Osteocyte (in vitro differentiated cells): ENCODE measurements at regions not wholly inside any gene's neighbourhood (a gene's known extent, or its start where the extent isn't known, plus 50 kb on each side); places are given as distances from the start of the nearest gene placed in this dataset.
A peak's percentile ranks its signal among the peaks of the same experiment; 100 is the strongest.

Experiments
- DNase-seq: peaks from one replicate; pipeline ENCODE4 v3.0.0; 2021; ENCODE audit warnings: mixed read lengths; ENCODE audit not compliant: unreplicated experiment; ENCODE audit errors: extremely low spot score
- H3K27ac Mint-ChIP-seq: one replicate; pipeline ENCODE4 v1.8.0; 2021; ENCODE audit warnings: mild to moderate bottlenecking, mixed read lengths; ENCODE audit not compliant: unreplicated experiment
- H3K27me3 Mint-ChIP-seq: one replicate; pipeline ENCODE4 v1.8.0; 2021; ENCODE audit warnings: mixed read lengths; ENCODE audit not compliant: unreplicated experiment
- H3K36me3 Mint-ChIP-seq: one replicate; pipeline ENCODE4 v1.8.0; 2021; ENCODE audit warnings: mixed read lengths; ENCODE audit not compliant: unreplicated experiment
- H3K4me1 Mint-ChIP-seq: one replicate; pipeline ENCODE4 v1.8.0; 2021; ENCODE audit warnings: mixed read lengths; ENCODE audit not compliant: unreplicated experiment
- H3K4me3 Mint-ChIP-seq: one replicate; pipeline ENCODE4 v1.8.0; 2021; ENCODE audit warnings: mild to moderate bottlenecking, moderate library complexity, mixed read lengths; ENCODE audit not compliant: unreplicated experiment
- H3K9me3 Mint-ChIP-seq: one replicate; pipeline ENCODE4 v1.8.0; 2021; ENCODE audit warnings: mixed read lengths; ENCODE audit not compliant: unreplicated experiment
- CTCF ChIP-seq: fragments of 200-600 bp; sonication (generic); IDR thresholded peaks from 2 replicates; pipeline ENCODE4 v1.5.0; 2021; ENCODE audit warnings: antibody characterized with exemption, mild to moderate bottlenecking, moderate library complexity

GRCh38 chr17:22654447-22654846 is 962.1 kb downstream of the KCNJ18 start:
- TF ChIP-seq CTCF: no peak
- no peaks in the 10 kb centered on the region for H3K36me3 Mint-ChIP-seq
- peaks cover 32% of the 10 kb centered on the region for H3K9me3 Mint-ChIP-seq
- no peaks in the 10 kb centered on the region for H3K27me3 Mint-ChIP-seq
- no peak overlapping the region for H3K27ac Mint-ChIP-seq
- H3K4me3 Mint-ChIP-seq: no peak overlapping the region
- no peak for DNase-seq
- H3K4me1 Mint-ChIP-seq: no peaks in the 10 kb centered on the region

GRCh38 chr17:22669721-22670120 is 977.4 kb downstream of the KCNJ18 start:
- H3K36me3 Mint-ChIP-seq: peaks cover 4% of the 10 kb centered on the region
- no peak for TF ChIP-seq CTCF
- DNase-seq: no peak

GRCh38 chr17:22671110-22671509 is 978.8 kb downstream of the KCNJ18 start:
- TF ChIP-seq CTCF: no peak
- Mint-ChIP-seq H3K9me3 (peaks cover 32% of the 10 kb centered on the region), H3K4me3 (no peak overlapping the region), H3K4me1 (no peaks in the 10 kb centered on the region), H3K27me3 (no peaks in the 10 kb centered on the region), H3K36me3 (peaks cover 4% of the 10 kb centered on the region), H3K27ac (no peak overlapping the region)
- peak; percentile 51 for DNase-seq

More at GRCh38 chr17:22669721-22670120, 977.4 kb downstream of the KCNJ18 start:
- Mint-ChIP-seq H3K9me3 (peaks cover 27% of the 10 kb centered on the region), H3K4me1 (no peaks in the 10 kb centered on the region), H3K27me3 (no peaks in the 10 kb centered on the region), H3K4me3 (no peak overlapping the region), H3K27ac (no peak overlapping the region)

- H3K4me3 Mint-ChIP-seq: no peak overlapping the region
- H3K27ac Mint-ChIP-seq: no peak overlapping the region
- peak; percentile 78 for DNase-seq
- H3K36me3 Mint-ChIP-seq: no peaks in the 10 kb centered on the region
- TF ChIP-seq CTCF: no peak
- H3K9me3 Mint-ChIP-seq: peaks cover 34% of the 10 kb centered on the region
- no peaks in the 10 kb centered on the region for H3K27me3 Mint-ChIP-seq
- no peaks in the 10 kb centered on the region for H3K4me1 Mint-ChIP-seq
These were observed 999.9 kb downstream of the KCNJ18 start for GRCh38 chr17:22692066-22692805.

- peak; percentile 78 for DNase-seq
- H3K9me3 Mint-ChIP-seq: peaks cover 36% of the 10 kb centered on the region
- no peaks in the 10 kb centered on the region for H3K36me3 Mint-ChIP-seq
- H3K27me3 Mint-ChIP-seq: no peaks in the 10 kb centered on the region
- H3K27ac Mint-ChIP-seq: no peak overlapping the region
- H3K4me3 Mint-ChIP-seq: no peak overlapping the region
- H3K4me1 Mint-ChIP-seq: no peaks in the 10 kb centered on the region
- no peak for TF ChIP-seq CTCF
These were observed 1000.5 kb downstream of the KCNJ18 start for GRCh38 chr17:22692806-22693171.
